HG02763 (cell line): ENCODE measurements at regions not wholly inside any gene's neighbourhood (a gene's known extent, or its start where the extent isn't known, plus 50 kb on each side); places are given as distances from the start of the nearest gene placed in this dataset.
A peak's percentile ranks its signal among the peaks of the same experiment; 100 is the strongest.

Experiments used
- ATAC-seq: cut with Tn5 transposase; IDR thresholded peaks from one replicate; pipeline ENCODE4 v1.9.1; 2021; ENCODE audit warnings: mild to moderate bottlenecking, moderate library complexity; ENCODE audit not compliant: unreplicated experiment

DNA sequence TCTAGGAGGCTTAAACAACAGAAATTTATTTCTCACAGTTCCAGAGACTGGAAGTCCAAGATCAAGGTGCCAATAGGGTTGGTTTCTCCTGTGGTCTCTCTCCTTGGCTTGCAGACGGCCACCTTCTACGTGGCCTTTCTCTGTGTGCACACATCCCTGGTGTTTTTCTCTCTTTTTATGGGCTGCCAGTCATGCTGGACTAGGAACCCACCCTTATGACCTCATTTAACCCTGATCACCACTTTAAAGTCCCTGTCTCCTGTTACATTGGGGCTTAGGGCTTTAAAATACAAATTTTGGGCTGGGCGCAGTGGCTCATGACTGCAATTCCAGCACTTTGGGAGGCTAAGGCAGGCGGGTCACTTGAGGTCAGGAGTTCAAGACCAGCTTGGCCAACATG, 157.1 kb downstream of the TLE1 start:
- ATAC-seq = no peak

GRCh38 chr9:81531511-81531910, 157.8 kb downstream of the TLE1 start:
- no peak for ATAC-seq

- ATAC-seq = no peak
These were observed 158.5 kb downstream of the TLE1 start for GRCh38 chr9:81530846-81531245.

GRCh38 chr9:81530310-81530810, 159.0 kb downstream of the TLE1 start:
- ATAC-seq = no peak

- no peak for ATAC-seq
These were observed 159.7 kb downstream of the TLE1 start for GRCh38 chr9:81529556-81530193.

GRCh38 chr9:81526587-81526986, 162.8 kb downstream of the TLE1 start:
- no peak for ATAC-seq

- ATAC-seq = peak; percentile 65
These were observed 166.4 kb downstream of the TLE1 start for GRCh38 chr9:81522716-81523551.

GRCh38 chr9:81521892-81522291, 167.5 kb downstream of the TLE1 start:
- ATAC-seq = no peak

- no peak for ATAC-seq
These were observed 169.4 kb downstream of the TLE1 start for GRCh38 chr9:81519816-81520495.

- ATAC-seq = no peak
These were observed 171.4 kb downstream of the TLE1 start for GRCh38 chr9:81517954-81518353.

DNA sequence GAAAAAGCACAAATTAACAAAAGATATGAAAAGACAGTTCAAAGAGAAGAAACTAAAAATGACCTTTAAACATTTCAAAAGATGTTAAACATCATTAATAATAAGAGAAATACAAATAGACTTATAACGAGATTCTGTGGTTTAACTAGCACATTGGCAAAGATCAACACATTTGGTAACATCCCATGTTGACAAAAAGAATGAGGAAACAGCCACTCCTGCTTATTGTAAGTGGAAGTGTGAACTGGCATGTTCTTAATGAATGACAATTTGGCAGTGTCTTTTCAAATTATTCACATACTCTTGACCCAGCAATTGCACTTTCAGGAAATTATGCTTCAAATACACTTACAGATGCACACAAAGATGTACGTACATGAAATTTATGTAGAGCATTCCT, 176.3 kb downstream of the TLE1 start:
- ATAC-seq = no peak

DNA sequence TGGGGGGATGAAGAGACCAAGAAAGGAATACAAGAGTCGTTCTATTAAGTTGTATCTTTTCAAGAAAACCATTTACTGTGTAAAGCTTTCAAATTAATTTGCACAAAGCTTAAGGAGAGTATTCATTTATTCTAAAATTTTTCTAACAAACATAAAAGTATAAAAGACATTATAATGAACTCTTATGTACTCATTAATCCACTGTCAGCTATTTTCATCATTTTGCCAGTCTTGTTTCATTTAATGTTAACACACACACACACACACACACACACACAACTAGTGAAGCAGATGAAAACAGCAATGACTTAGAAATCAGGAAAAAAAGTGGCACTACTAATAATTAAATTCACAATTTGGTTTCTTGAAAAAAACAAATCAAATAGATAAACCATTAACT, 176.7 kb downstream of the TLE1 start:
- no peak for ATAC-seq

DNA sequence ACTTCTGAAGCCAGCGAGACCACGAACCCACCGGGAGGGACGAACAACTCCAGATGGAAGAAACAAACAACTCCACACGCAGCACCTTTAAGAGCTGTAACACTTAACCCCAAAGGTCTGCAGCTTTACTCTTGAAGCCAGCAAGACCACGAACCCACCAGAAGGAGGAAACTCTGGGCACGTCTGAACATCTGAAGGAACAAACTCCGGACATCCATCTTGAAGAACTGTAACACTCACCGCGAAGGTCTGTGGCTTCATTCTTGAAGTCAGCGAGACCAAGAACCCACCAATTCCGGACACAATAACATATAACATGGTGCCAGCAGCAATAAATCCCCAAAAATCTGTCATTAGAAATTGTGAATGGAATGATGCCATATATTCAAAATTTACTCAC, 180.9 kb downstream of the TLE1 start:
- no peak for ATAC-seq

DNA sequence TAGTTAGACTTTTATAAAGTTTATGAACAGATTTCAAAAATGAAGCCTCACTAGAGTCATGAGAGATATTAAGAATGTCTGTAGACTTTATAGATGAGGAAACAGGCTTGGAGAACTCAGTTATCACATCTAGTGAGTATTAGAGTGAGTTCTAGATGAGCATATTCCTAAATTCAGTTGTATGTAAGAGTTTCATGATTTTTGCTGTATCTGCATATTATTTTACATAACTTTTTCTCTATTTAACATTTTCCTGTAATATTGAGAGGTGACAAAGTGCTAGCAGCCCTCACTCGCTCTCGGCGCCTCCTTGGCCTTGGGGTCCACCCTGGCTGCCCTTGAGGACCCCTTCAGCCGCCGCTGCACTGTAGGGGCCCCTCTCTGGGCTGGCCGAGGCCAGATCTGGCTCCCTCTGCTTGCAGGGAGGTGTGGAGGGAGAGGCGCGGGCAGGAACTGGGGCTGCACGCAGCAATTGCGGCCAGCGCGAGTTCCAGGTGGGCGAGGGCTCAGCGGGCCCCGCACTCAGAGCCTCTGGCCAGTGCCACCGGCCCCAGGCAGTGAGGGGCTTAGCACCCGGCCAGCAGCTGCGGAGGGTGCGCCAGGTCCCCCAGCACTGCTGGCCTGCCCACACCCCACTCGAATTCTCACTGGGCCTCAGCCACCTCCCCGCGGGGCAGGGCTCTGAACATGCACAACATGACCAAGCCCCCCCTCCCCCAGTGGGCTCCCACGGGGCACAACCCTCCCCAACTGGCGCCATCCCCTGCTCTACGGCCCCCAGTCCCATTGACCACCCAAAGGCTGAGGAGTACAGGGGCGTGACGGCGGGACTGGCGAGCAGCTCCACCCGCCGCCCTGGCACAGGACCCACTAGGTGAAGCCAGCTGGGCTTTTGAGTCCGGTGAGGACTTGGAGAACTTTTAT, 182.1 kb downstream of the TLE1 start:
- ATAC-seq = no peak

GRCh38 chr9:81499594-81499993, 189.8 kb downstream of the TLE1 start:
- ATAC-seq = no peak

DNA sequence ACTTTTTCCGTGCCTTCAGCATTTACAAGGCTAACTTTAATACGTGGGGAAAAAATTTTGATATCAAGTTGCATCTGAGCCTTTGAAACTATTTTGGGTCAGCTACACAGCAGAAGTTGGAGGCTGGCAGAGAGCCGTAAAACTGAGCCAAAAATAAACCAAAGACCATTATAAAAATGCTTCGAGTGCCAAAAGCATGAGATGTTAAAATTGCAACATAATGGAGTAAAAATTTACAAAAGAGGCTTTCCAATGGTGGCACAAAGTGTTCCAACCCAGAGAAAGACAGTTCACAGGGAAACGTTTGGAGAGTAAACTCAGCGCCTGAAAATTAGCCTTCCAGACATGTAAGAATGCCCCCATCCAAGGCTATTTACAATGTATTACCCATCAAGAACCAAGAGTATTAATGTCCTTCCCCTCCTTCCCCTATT, 190.3 kb downstream of the TLE1 start:
- no peak for ATAC-seq

DNA sequence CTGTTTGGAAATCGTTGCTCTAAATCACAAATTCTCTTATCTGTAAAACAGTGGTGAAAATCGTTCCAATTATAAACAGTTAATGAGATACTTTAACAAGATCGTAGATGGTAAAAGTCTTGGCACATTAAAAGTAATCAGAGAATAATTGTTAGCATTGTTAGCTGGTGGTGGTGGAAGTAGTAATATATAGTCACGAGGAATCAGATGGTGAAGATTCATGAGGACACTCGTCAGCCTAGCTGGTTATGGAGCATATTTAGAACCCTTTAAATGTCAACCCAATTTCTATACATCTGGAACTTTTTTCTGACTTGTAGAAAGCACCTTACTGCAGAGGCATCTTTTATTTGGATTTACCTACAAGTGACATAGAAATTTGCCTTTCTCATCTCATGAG, 190.8 kb downstream of the TLE1 start:
- no peak for ATAC-seq

GRCh38 chr9:81497091-81497490, 192.3 kb downstream of the TLE1 start:
- no peak for ATAC-seq

GRCh38 chr9:81492710-81493447, 196.5 kb downstream of the TLE1 start:
- no peak for ATAC-seq
